Smooth muscle cell (in vitro differentiated cells): ENCODE measurements at regions not wholly inside any gene's neighbourhood (a gene's known extent, or its start where the extent isn't known, plus 50 kb on each side); places are given as distances from the start of the nearest gene placed in this dataset.
"Not testable (repeated sequence)": the region's sequence is repeated elsewhere in the genome, so short reads cannot be mapped to it uniquely, and the experiment has no call there.

Source experiments
- DNase-seq: peaks from one replicate; lab custom pipeline; 2025; ENCODE audit not compliant: unreplicated experiment; lab: John Stamatoyannopoulos, UW
- H2AFZ ChIP-seq: fragments of 200-600 bp; sonication (generic); 2 replicates; pipeline ENCODE4 v1.6.0; 2016; ENCODE audit warnings: antibody characterized with exemption, low read depth, mild to moderate bottlenecking
- H3F3A ChIP-seq: fragments of 200-600 bp; sonication (generic); 2 replicates; pipeline ENCODE4 v1.6.0; 2017; ENCODE audit warnings: antibody characterized with exemption, low read depth
- H3K27ac ChIP-seq: fragments of 200-600 bp; sonication (generic); 2 replicates; pipeline ENCODE4 v1.5.1; 2016; ENCODE audit warnings: low read depth, mild to moderate bottlenecking
- H3K27me3 ChIP-seq: fragments of 200-600 bp; sonication (generic); 2 replicates; pipeline ENCODE4 v1.6.1; 2016; ENCODE audit warnings: low read depth, mild to moderate bottlenecking
- H3K36me3 ChIP-seq: fragments of 200-600 bp; sonication (generic); 2 replicates; pipeline ENCODE4 v1.5.1; 2016; ENCODE audit warnings: low read depth
- H3K4me1 ChIP-seq: fragments of 200-600 bp; sonication (generic); 2 replicates; pipeline ENCODE4 v1.5.1; 2016; ENCODE audit warnings: low read depth
- H3K4me2 ChIP-seq: fragments of 200-600 bp; sonication (generic); 2 replicates; pipeline ENCODE4 v1.6.0; 2016; ENCODE audit warnings: mild to moderate bottlenecking
- H3K4me3 ChIP-seq: fragments of 200-600 bp; sonication (generic); 2 replicates; pipeline ENCODE4 v1.5.1; 2016; ENCODE audit warnings: mild to moderate bottlenecking
- H3K79me2 ChIP-seq: fragments of 200-600 bp; sonication (generic); 2 replicates; pipeline ENCODE4 v1.6.0; 2016; ENCODE audit warnings: low read depth, mild to moderate bottlenecking
- H3K9ac ChIP-seq: fragments of 200-600 bp; sonication (generic); 2 replicates; pipeline ENCODE4 v1.6.0; 2016; ENCODE audit warnings: low read depth
- H3K9me3 ChIP-seq: fragments of 200-600 bp; sonication (generic); replicated peaks from 2 replicates; pipeline ENCODE4 v1.5.1; 2016; ENCODE audit warnings: low read depth
- H4K20me1 ChIP-seq: fragments of 200-600 bp; sonication (generic); 2 replicates; pipeline ENCODE4 v1.6.0; 2016; ENCODE audit warnings: low read depth
- WGBS: methylation state at CpG from one replicate; pipeline ENCODE4 v1.1.7; 2016; ENCODE audit warnings: low lambda C conversion rate; 5-methylcytosine and 5-hydroxymethylcytosine counted together
- TF ChIP-seq, protein P1 (sequence below): fragments of 200-600 bp; sonication (generic); IDR thresholded peaks from 2 replicates; pipeline ENCODE4 v1.5.1; 2017; ENCODE audit warnings: borderline replicate concordance, mild to moderate bottlenecking, antibody characterized with exemption; ENCODE audit not compliant: insufficient read depth, poor library complexity, severe bottlenecking

DNA sequence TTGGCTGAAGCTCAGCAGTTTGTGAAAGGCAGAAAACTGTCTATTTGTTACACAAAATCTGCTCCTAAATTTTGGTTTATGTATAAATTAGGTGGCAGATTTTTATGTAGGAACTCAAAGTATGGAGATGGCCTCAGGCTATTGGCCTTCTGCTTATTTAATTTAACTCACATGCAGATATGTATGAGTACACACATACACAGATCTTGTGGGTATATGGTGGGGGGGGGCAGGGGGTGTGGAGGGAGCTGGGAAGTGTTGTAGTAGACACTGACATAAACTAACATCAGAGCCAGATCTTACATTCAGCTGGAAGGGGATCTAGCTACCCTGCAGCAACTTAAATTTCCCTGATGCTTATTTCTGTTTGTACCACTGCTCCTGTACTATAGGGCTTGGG lies 170.8 kb downstream of the EPM2A start:
- Histone ChIP-seq H2AFZ (no peak overlapping the region), H3F3A (no peaks in the 10 kb centered on the region), H3K9ac (no peak overlapping the region), H3K27me3 (no peaks in the 10 kb centered on the region), H3K9me3 (no peaks in the 10 kb centered on the region), H3K4me3 (no peak overlapping the region), H3K36me3 (no peaks in the 10 kb centered on the region), H3K79me2 (no peaks in the 10 kb centered on the region), H3K4me2 (no peak overlapping the region), H3K27ac (no peak overlapping the region), H4K20me1 (no peaks in the 10 kb centered on the region), H3K4me1 (no peaks in the 10 kb centered on the region)
- TF ChIP-seq, protein P1, sequence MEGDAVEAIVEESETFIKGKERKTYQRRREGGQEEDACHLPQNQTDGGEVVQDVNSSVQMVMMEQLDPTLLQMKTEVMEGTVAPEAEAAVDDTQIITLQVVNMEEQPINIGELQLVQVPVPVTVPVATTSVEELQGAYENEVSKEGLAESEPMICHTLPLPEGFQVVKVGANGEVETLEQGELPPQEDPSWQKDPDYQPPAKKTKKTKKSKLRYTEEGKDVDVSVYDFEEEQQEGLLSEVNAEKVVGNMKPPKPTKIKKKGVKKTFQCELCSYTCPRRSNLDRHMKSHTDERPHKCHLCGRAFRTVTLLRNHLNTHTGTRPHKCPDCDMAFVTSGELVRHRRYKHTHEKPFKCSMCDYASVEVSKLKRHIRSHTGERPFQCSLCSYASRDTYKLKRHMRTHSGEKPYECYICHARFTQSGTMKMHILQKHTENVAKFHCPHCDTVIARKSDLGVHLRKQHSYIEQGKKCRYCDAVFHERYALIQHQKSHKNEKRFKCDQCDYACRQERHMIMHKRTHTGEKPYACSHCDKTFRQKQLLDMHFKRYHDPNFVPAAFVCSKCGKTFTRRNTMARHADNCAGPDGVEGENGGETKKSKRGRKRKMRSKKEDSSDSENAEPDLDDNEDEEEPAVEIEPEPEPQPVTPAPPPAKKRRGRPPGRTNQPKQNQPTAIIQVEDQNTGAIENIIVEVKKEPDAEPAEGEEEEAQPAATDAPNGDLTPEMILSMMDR, result no peak
- no peak for DNase-seq

DNA sequence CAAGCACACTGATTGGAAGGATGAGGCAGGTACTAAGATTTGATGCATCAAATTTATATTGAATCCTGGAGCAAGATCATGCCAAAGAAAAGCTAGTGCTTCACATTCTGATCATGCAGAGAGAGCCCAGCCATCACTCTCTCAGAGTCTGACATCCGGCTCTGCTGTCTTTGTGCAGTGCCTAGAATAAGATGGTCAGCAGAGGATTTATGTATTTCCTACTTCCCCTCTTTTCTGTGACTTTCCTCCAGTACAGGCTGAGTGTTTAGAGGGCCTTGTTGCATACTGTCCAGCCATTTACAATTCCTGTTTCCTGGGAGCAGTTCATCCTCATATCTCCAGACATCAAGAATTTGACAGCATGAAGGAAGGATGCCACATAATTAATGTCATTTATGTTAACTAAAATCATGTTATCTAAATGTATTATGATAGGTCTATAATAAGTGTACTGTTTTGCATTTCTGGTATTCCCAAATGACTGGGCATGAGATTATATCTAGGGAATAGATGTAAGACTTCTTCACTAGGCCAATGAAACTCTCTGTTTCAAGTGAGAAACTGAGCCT lies 167.6 kb downstream of the EPM2A start:
- no peak overlapping the region for H3K27ac ChIP-seq
- H3F3A ChIP-seq, result no peaks in the 10 kb centered on the region
- DNase-seq, result no peak
- H3K4me2 ChIP-seq, result no peak overlapping the region
- no peaks in the 10 kb centered on the region for H4K20me1 ChIP-seq
- H2AFZ ChIP-seq, result no peak overlapping the region
- H3K9ac ChIP-seq, result no peak overlapping the region
- H3K4me3 ChIP-seq, result no peak overlapping the region
- H3K36me3 ChIP-seq, result no peaks in the 10 kb centered on the region
- no peaks in the 10 kb centered on the region for H3K79me2 ChIP-seq
- no peaks in the 10 kb centered on the region for H3K27me3 ChIP-seq
- TF ChIP-seq, protein P1, result no peak
- no peaks in the 10 kb centered on the region for H3K9me3 ChIP-seq
- H3K4me1 ChIP-seq, result no peaks in the 10 kb centered on the region
- WGBS, result 88% methylated on average over 1 of the region's 1 CpG

DNA sequence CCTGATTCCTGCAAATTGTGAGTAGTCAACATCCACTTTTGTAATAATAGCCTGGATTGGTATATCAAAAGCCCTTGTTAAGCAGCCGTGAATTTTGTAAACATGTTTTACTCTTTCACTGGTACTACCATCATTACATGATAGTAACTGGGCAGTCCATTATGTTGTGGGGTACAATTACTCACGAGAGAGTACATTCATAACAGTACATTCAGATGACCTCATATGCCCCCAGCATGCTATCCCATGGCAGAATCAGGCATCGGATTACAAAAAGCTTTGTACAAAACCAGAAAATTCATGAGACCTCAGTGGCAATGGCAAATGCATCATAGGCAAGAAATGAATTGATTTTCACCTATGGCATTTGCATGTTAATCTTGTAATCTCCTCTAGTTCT lies 166.2 kb downstream of the EPM2A start:
- Histone ChIP-seq H3K79me2 (no peaks in the 10 kb centered on the region), H3K27me3 (no peaks in the 10 kb centered on the region), H3K27ac (no peak overlapping the region), H3K4me3 (no peak overlapping the region), H3K36me3 (no peaks in the 10 kb centered on the region), H3K9me3 (no peaks in the 10 kb centered on the region), H3F3A (no peaks in the 10 kb centered on the region), H3K4me2 (no peak overlapping the region), H3K9ac (no peak overlapping the region), H3K4me1 (no peaks in the 10 kb centered on the region), H4K20me1 (no peaks in the 10 kb centered on the region), H2AFZ (no peak overlapping the region)
- no peak for DNase-seq
- WGBS, result 85% methylated on average over 3 of the region's 3 CpGs
- TF ChIP-seq, protein P1, result no peak

DNA sequence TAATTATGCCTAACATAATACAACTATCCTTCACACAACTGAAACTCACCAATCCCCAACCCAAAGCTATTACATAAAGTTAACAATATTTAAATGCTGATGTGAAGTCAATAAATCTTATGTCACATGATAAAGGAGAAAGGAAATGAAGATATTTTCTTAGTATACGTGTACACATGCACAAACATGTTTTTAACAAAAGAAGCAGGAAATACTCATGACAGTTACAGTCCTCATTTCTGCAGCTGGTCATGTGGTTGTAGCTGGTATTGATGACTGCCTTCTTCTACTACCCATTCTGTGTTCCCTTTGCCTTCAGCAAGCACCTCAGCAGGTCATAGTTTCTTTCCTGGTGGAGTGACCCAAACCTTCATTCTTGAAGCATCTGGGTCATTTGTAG lies 165.0 kb downstream of the EPM2A start:
- H3K9me3 ChIP-seq, H3K9ac ChIP-seq, H3K27me3 ChIP-seq, H3K4me1 ChIP-seq, H3K4me2 ChIP-seq, H3K36me3 ChIP-seq, H2AFZ ChIP-seq, H3K79me2 ChIP-seq, H3F3A ChIP-seq, H3K27ac ChIP-seq, H3K4me3 ChIP-seq, H4K20me1 ChIP-seq, DNase-seq: not testable (repeated sequence)
- WGBS, result 92% methylated on average over 1 of the region's 1 CpG

DNA sequence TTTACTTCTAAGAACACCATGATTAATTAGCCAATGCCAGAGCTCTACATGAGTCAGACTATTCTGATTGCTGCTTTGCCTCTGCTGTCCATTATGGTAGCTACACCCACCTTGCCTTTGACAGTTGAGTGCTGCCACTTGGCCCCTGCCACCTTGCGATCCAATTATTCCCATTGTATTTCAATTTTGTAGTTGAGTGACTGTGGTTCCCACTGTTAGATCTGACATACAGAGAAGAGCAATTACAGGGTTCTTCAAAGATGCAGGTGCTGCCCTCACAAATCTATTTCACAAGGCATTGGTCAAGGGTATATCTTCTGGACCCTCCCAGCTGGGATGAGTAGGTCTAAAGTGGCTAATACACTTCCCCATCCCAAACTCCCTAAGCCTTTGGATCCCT lies 161.1 kb downstream of the EPM2A start:
- H3K79me2 ChIP-seq, H3K9ac ChIP-seq, H3F3A ChIP-seq, DNase-seq, H3K9me3 ChIP-seq, H2AFZ ChIP-seq, H3K36me3 ChIP-seq, H3K27me3 ChIP-seq, H3K4me2 ChIP-seq, H3K4me3 ChIP-seq, H3K4me1 ChIP-seq, H4K20me1 ChIP-seq, H3K27ac ChIP-seq: not testable (repeated sequence)
- WGBS, result 100% methylated on average over 1 of the region's 1 CpG
